Caco-2 (cell line): ENCODE measurements at regions not wholly inside any gene's neighbourhood (a gene's known extent, or its start where the extent isn't known, plus 50 kb on each side); places are given as distances from the start of the nearest gene placed in this dataset.

Experiments used
- BruUV-seq: library from RNA; stranded (reverse); fragments of 400-500 nt; replicated peaks from 2 replicates; lab custom pipeline; 2021; lab: Mats Ljungman, UMichigan
- CTCF ChIA-PET: fragments of 300-600 bp; sonication (Branson Sonifier 250); formaldehyde crosslinking; loops from one replicate; lab custom pipeline; 2022; ENCODE audit warnings: antibody characterized with exemption; lab: Charles Lee
- POLR2A ChIA-PET: fragments of 300-600 bp; sonication (Branson Sonifier 250); formaldehyde crosslinking; loops from one replicate; lab custom pipeline; 2022; ENCODE audit warnings: antibody characterized with exemption; lab: Charles Lee
- DNase-seq, 2 experiments: peaks; one replicate each; pipeline versions ENCODE4 v3.0.0 to v3.0.0-alpha.2; 2020 to 2022
- H3K27me3 ChIP-seq: replicated peaks from 2 replicates; pipeline ENCODE4 v1.6.0; 2011; ENCODE audit warnings: low read length; ENCODE audit not compliant: control insufficient read depth, insufficient read depth
- H3K36me3 ChIP-seq: 2 replicates; pipeline ENCODE4 v1.5.1; 2011; ENCODE audit warnings: low read length; ENCODE audit not compliant: control insufficient read depth, insufficient read depth
- H3K4me1 ChIP-seq: fragments of 250-450 bp; sonication (Bioruptor Pico); 2 replicates; pipeline ENCODE4 v1.5.1; 2020; ENCODE audit warnings: mild to moderate bottlenecking
- H3K4me3 ChIP-seq: 2 replicates; pipeline ENCODE4 v1.5.1; 2011; ENCODE audit warnings: low read depth, mild to moderate bottlenecking, control low read depth, low read length
- H3K9me3 ChIP-seq: fragments of 250-450 bp; sonication (Bioruptor Pico); 2 replicates; pipeline ENCODE4 v1.5.1; 2020; ENCODE audit warnings: mild to moderate bottlenecking, moderate library complexity
- H3K27ac Mint-ChIP-seq: one replicate; pipeline ENCODE4 v1.8.0; 2022; ENCODE audit warnings: mixed read lengths; ENCODE audit not compliant: unreplicated experiment
- H3K27me3 Mint-ChIP-seq: one replicate; pipeline ENCODE4 v1.8.0; 2022; ENCODE audit warnings: mixed read lengths; ENCODE audit not compliant: insufficient read depth, unreplicated experiment
- H3K36me3 Mint-ChIP-seq: one replicate; pipeline ENCODE4 v1.8.0; 2022; ENCODE audit warnings: mild to moderate bottlenecking, mixed read lengths; ENCODE audit not compliant: insufficient read depth, unreplicated experiment
- H3K4me1 Mint-ChIP-seq: one replicate; pipeline ENCODE4 v1.8.0; 2022; ENCODE audit warnings: low read depth, mixed read lengths; ENCODE audit not compliant: unreplicated experiment
- H3K4me3 Mint-ChIP-seq: one replicate; pipeline ENCODE4 v1.8.0; 2022; ENCODE audit warnings: mild to moderate bottlenecking, moderate library complexity, mixed read lengths; ENCODE audit not compliant: unreplicated experiment
- H3K9me3 Mint-ChIP-seq: one replicate; pipeline ENCODE4 v1.8.0; 2022; ENCODE audit warnings: mixed read lengths; ENCODE audit not compliant: unreplicated experiment
- CTCF ChIP-seq, 2 experiments: fragments of 200-600 bp in 1 of 2; IDR thresholded peaks; 1 replicate in 1 of 2; 2 replicates in 1 of 2; pipeline versions ENCODE4 v1.5.1 to v1.8.0; 2011 to 2022; ENCODE audit warnings: antibody characterized with exemption in 1 of 2, control low read depth in 1 of 2, inconsistent platforms in 1 of 2, low read depth in 1 of 2, low read length in 1 of 2, mild to moderate bottlenecking in 1 of 2, moderate library complexity in 1 of 2; ENCODE audit not compliant: insufficient read depth in 1 of 2, severe bottlenecking in 1 of 2, unreplicated experiment in 1 of 2
- intact Hi-C: fragments of 100-400 bp; cut with micrococcal nuclease; formaldehyde crosslinking; loops from one replicate; pipeline ENCODE4 v1.10.0; 2022; ENCODE audit not compliant: unreplicated experiment

- H3K4me3 Mint-ChIP-seq, result no peak overlapping the region
- Histone ChIP-seq H3K4me3 (no peak overlapping the region), H3K27me3 (no peaks in the 10 kb centered on the region), H3K36me3 (no peaks in the 10 kb centered on the region), H3K4me1 (peaks cover 7% of the 10 kb centered on the region), H3K9me3 (no peaks in the 10 kb centered on the region)
- no peak overlapping the region for H3K27ac Mint-ChIP-seq
- no TSS peak for BruUV-seq
- no peak for TF ChIP-seq CTCF (IDR thresholded peaks at IDR 0.05; ENCODE audit: insufficient read depth in 1 of 2, low read depth in 1 of 2, low read length in 1 of 2, severe bottlenecking in 1 of 2, unreplicated experiment in 1 of 2)
- H3K36me3 Mint-ChIP-seq, result no peaks in the 10 kb centered on the region
- H3K4me1 Mint-ChIP-seq, result peaks cover 6% of the 10 kb centered on the region
- DNase-seq, result no peak
- ChIA-PET CTCF (no interaction called here), POLR2A (no interaction called here)
- intact Hi-C loops, result loop anchor here (2.0 kb wide), 1 partner anchor 22 kb away; no protein-coding TSS in a partner anchor
- peaks cover 5% of the 10 kb centered on the region for H3K27me3 Mint-ChIP-seq
- no peaks in the 10 kb centered on the region for H3K9me3 Mint-ChIP-seq
Observed at GRCh38 chr6:103344554-103345163, 1515.1 kb downstream of the HACE1 start.

- ChIA-PET POLR2A (no interaction called here), CTCF (no interaction called here)
- intact Hi-C loops, result no loop called here
- Mint-ChIP-seq H3K4me1 (no peaks in the 10 kb centered on the region), H3K9me3 (no peaks in the 10 kb centered on the region), H3K27ac (no peak overlapping the region), H3K36me3 (no peaks in the 10 kb centered on the region), H3K27me3 (peaks cover 2% of the 10 kb centered on the region), H3K4me3 (no peak overlapping the region)
- Histone ChIP-seq H3K4me3 (no peak overlapping the region), H3K27me3 (no peaks in the 10 kb centered on the region), H3K9me3 (no peaks in the 10 kb centered on the region), H3K36me3 (no peaks in the 10 kb centered on the region), H3K4me1 (no peaks in the 10 kb centered on the region)
- no TSS peak for BruUV-seq
- DNase-seq, result no peak
- TF ChIP-seq CTCF (IDR thresholded peaks at IDR 0.05; ENCODE audit: insufficient read depth in 1 of 2, low read depth in 1 of 2, low read length in 1 of 2, severe bottlenecking in 1 of 2, unreplicated experiment in 1 of 2), result no peak
Observed at GRCh38 chr6:103335412-103335811, 1524.3 kb downstream of the HACE1 start.

- H3K36me3 Mint-ChIP-seq, result no peaks in the 10 kb centered on the region
- H3K27ac Mint-ChIP-seq, result no peak overlapping the region
- ChIA-PET CTCF (no interaction called here), POLR2A (no interaction called here)
- H3K4me3 ChIP-seq, result no peak overlapping the region
- no peaks in the 10 kb centered on the region for H3K36me3 ChIP-seq
- H3K27me3 Mint-ChIP-seq, result no peaks in the 10 kb centered on the region
- no peaks in the 10 kb centered on the region for H3K4me1 Mint-ChIP-seq
- H3K9me3 ChIP-seq, result no peaks in the 10 kb centered on the region
- no peaks in the 10 kb centered on the region for H3K27me3 ChIP-seq
- no peak for TF ChIP-seq CTCF (IDR thresholded peaks at IDR 0.05; ENCODE audit: insufficient read depth in 1 of 2, low read depth in 1 of 2, low read length in 1 of 2, severe bottlenecking in 1 of 2, unreplicated experiment in 1 of 2)
- no peak for DNase-seq
- intact Hi-C loops, result no loop called here
- no peak overlapping the region for H3K4me3 Mint-ChIP-seq
- BruUV-seq, result no TSS peak
- H3K4me1 ChIP-seq, result no peaks in the 10 kb centered on the region
- no peaks in the 10 kb centered on the region for H3K9me3 Mint-ChIP-seq
Observed at GRCh38 chr6:103326760-103327757, 1532.7 kb downstream of the HACE1 start.
